Liver (tissue), 3 donors: ENCODE measurements at regions not wholly inside any gene's neighbourhood (a gene's known extent, or its start where the extent isn't known, plus 50 kb on each side); places are given as distances from the start of the nearest gene placed in this dataset.

Source experiments
- EGR1 ChIP-seq, 2 donors: IDR thresholded peaks; 2 replicates each; pipeline ENCODE4 v1.6.1; 2016 to 2018; ENCODE audit warnings: antibody characterized with exemption in 2 of 2, low read depth in 2 of 2
- GABPA ChIP-seq, 2 donors: IDR thresholded peaks in 1 of 2; conservative IDR thresholded peaks in 1 of 2; 2 replicates each; pipeline ENCODE4 v1.6.1; 2016; ENCODE audit warnings: antibody characterized with exemption in 2 of 2, mild to moderate bottlenecking in 1 of 2, moderate library complexity in 1 of 2
- TF ChIP-seq, protein P1 (sequence below): fragments of 150-350 bp; IDR thresholded peaks from 2 replicates; pipeline ENCODE4 v1.5.1; 2017; ENCODE audit warnings: improper control_type of control experiment, low read depth, low read length; ENCODE audit not compliant: missing input control
- TF ChIP-seq, protein P2 (sequence below): IDR thresholded peaks from 2 replicates; pipeline ENCODE4 v1.6.1; 2016; ENCODE audit warnings: antibody characterized with exemption
- TF ChIP-seq, protein P3 (sequence below): IDR thresholded peaks from 2 replicates; pipeline ENCODE4 v1.6.1; 2016; ENCODE audit warnings: antibody characterized with exemption
- donor health status: healthy.
- donor health status: healthy.

DNA sequence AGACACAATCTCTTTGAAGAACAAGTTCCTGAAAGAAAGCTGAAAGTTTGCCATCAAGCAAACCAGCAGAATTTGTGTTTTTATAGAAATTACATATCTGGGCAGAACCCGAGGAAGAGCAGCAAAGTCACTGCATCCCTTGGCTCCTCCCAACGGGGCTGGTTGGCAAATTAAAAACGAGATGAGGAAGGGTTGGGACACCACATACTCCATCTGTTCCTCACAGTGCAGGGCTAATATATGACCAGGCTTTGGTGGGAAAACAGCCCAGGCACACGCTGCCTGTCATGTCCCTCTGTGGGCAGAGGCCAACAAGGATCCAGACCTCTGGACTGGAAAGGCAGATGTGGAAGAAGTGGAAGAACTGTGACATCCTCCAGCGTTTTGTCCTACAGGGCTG is 607.3 kb downstream of the CDH26 start:
- TF ChIP-seq GABPA (IDR thresholded peaks at IDR 0.05 in 1 of 2, conservative IDR thresholded peaks at IDR 0.05 in 1 of 2) (no peak), EGR1 (IDR thresholded peaks at IDR 0.05; ENCODE audit: low read depth in 2 of 2) (no peak)
- TF ChIP-seq, protein P1, sequence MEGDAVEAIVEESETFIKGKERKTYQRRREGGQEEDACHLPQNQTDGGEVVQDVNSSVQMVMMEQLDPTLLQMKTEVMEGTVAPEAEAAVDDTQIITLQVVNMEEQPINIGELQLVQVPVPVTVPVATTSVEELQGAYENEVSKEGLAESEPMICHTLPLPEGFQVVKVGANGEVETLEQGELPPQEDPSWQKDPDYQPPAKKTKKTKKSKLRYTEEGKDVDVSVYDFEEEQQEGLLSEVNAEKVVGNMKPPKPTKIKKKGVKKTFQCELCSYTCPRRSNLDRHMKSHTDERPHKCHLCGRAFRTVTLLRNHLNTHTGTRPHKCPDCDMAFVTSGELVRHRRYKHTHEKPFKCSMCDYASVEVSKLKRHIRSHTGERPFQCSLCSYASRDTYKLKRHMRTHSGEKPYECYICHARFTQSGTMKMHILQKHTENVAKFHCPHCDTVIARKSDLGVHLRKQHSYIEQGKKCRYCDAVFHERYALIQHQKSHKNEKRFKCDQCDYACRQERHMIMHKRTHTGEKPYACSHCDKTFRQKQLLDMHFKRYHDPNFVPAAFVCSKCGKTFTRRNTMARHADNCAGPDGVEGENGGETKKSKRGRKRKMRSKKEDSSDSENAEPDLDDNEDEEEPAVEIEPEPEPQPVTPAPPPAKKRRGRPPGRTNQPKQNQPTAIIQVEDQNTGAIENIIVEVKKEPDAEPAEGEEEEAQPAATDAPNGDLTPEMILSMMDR, result no peak
- TF ChIP-seq, protein P2, sequence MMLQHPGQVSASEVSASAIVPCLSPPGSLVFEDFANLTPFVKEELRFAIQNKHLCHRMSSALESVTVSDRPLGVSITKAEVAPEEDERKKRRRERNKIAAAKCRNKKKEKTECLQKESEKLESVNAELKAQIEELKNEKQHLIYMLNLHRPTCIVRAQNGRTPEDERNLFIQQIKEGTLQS, result no peak
- TF ChIP-seq, protein P3, sequence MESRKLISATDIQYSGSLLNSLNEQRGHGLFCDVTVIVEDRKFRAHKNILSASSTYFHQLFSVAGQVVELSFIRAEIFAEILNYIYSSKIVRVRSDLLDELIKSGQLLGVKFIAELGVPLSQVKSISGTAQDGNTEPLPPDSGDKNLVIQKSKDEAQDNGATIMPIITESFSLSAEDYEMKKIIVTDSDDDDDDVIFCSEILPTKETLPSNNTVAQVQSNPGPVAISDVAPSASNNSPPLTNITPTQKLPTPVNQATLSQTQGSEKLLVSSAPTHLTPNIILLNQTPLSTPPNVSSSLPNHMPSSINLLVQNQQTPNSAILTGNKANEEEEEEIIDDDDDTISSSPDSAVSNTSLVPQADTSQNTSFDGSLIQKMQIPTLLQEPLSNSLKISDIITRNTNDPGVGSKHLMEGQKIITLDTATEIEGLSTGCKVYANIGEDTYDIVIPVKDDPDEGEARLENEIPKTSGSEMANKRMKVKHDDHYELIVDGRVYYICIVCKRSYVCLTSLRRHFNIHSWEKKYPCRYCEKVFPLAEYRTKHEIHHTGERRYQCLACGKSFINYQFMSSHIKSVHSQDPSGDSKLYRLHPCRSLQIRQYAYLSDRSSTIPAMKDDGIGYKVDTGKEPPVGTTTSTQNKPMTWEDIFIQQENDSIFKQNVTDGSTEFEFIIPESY, result no peak
